OCI-LY1 (cell line): ENCODE measurements at regions not wholly inside any gene's neighbourhood (a gene's known extent, or its start where the extent isn't known, plus 50 kb on each side); places are given as distances from the start of the nearest gene placed in this dataset.

ENCODE experiments used
- CTCF ChIP-seq: fragments of 200-600 bp; sonication (generic), shearing (Covaris generic); IDR thresholded peaks from 2 replicates; pipeline ENCODE4 v1.5.1; 2017; ENCODE audit warnings: mild to moderate bottlenecking, antibody characterized with exemption, low read length, moderate library complexity, mixed read lengths
- EZH2 ChIP-seq: fragments of 200-600 bp; sonication (generic), shearing (Covaris generic); IDR thresholded peaks from 2 replicates; pipeline ENCODE4 v1.8.0; 2017; ENCODE audit warnings: borderline replicate concordance, mixed run types, mild to moderate bottlenecking, antibody characterized with exemption, low read length, moderate library complexity, mixed read lengths

GRCh38 chr4:179307297-179308136 is 1865.3 kb upstream of the AGA start:
- peak; percentile 83 for TF ChIP-seq CTCF
- no peak for TF ChIP-seq EZH2
